ENCODE measurements at regions not wholly inside any gene's neighbourhood (a gene's known extent, or its start where the extent isn't known, plus 50 kb on each side); places are given as distances from the start of the nearest gene placed in this dataset.

DNA sequence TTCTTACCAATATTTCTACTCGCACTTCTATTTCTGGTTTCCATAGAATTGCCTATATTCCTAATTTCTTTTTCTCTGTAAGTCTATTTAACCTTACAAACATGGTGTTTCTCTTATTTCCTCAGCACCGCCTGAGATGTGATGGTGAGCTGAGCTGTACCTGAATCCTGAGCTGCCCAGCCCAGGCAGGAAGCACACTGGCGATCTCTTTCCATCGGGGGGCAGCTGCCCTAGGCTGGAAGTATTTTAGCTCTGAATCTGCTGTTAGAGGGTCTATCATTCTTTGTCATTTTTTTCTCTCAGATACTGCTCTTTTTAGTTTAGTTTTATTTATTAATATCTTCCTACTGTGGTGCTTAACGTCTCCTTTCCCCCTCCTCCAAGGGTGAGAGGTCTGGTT lies 173.4 kb upstream of the SLC35B3 start:
- Mint-ChIP-seq H3K4me3 (no peak overlapping the region), H3K36me3 (ENCODE audit: insufficient read depth in 1 of 3, low read depth in 3 of 3) (0 out of 7 replicates have a peak, but pooled peaks cover 0 to 1% (median 0%) of the 10 kb centered on the region in 3 experiments), H3K9me3 (no peaks in the 10 kb centered on the region), H3K27ac (no peak overlapping the region), H3K4me1 (peaks cover 0 to 4% of the 10 kb centered on the region in 2 experiments; a peak in 2 of 4 replicates), H3K27me3 (ENCODE audit: low read depth) (no peaks in the 10 kb centered on the region; the same call in 1 of the 2 replicates)
- Histone ChIP-seq H3K23me2 (ENCODE audit: insufficient read length, low read depth, low read length, poor library complexity, severe bottlenecking) (no peaks in the 10 kb centered on the region), H2BK20ac (ENCODE audit: low read depth, low read length, poor library complexity, severe bottlenecking) (no peak overlapping the region), H2AFZ (ENCODE audit: low read length) (no peak overlapping the region), H4K20me1 (ENCODE audit: control insufficient read depth, insufficient read depth, insufficient read length) (no peaks in the 10 kb centered on the region), H2BK120ac (ENCODE audit: low read depth, low read length, poor library complexity, severe bottlenecking) (no peak overlapping the region), H3K18ac (ENCODE audit: insufficient read length, low read depth, low read length) (no peak overlapping the region), H3K56ac (ENCODE audit: insufficient read length, low read depth, low read length) (no peak overlapping the region), H4K8ac (replicated peaks; ENCODE audit: insufficient read length, low read depth, low read length) (no peak overlapping the region), H3K23ac (ENCODE audit: insufficient read length, low read depth, low read length) (no peak overlapping the region), H2BK12ac (ENCODE audit: insufficient read length, low read depth, low read length) (no peak overlapping the region), H3K4me2 (ENCODE audit: insufficient read depth, insufficient read length, low read length) (no peak overlapping the region), H3K79me1 (ENCODE audit: insufficient read depth, low read depth, low read length, poor library complexity, severe bottlenecking) (no peaks in the 10 kb centered on the region), H3K27ac (ENCODE audit: insufficient read length, low read depth, low read length) (no peak overlapping the region), H2BK5ac (ENCODE audit: insufficient read length, low read length) (no peak overlapping the region), H4K5ac (ENCODE audit: insufficient read length, low read depth, low read length) (no peak overlapping the region), H2AK5ac (ENCODE audit: insufficient read length, low read length) (no peak overlapping the region), H3K9me3 (ENCODE audit: control insufficient read depth, low read depth, low read length) (no peaks in the 10 kb centered on the region), H3K4ac (ENCODE audit: low read depth, low read length) (no peak overlapping the region), H3K9ac (ENCODE audit: extremely low read depth, insufficient read length, low read length) (no peak overlapping the region), H3K27me3 (ENCODE audit: insufficient read depth, low read length) (no peaks in the 10 kb centered on the region), H3T11ph (ENCODE audit: low read length) (no peak overlapping the region), H2BK15ac (ENCODE audit: low read depth, low read length) (no peak overlapping the region), H3K79me2 (ENCODE audit: insufficient read depth, low read length) (no peaks in the 10 kb centered on the region), H3K14ac (ENCODE audit: insufficient read depth, low read length) (no peak overlapping the region), H3K4me1 (ENCODE audit: insufficient read depth, low read length) (no peaks in the 10 kb centered on the region), H4K91ac (ENCODE audit: insufficient read length, low read depth, low read length) (no peak overlapping the region)
- TF ChIP-seq, protein P1, sequence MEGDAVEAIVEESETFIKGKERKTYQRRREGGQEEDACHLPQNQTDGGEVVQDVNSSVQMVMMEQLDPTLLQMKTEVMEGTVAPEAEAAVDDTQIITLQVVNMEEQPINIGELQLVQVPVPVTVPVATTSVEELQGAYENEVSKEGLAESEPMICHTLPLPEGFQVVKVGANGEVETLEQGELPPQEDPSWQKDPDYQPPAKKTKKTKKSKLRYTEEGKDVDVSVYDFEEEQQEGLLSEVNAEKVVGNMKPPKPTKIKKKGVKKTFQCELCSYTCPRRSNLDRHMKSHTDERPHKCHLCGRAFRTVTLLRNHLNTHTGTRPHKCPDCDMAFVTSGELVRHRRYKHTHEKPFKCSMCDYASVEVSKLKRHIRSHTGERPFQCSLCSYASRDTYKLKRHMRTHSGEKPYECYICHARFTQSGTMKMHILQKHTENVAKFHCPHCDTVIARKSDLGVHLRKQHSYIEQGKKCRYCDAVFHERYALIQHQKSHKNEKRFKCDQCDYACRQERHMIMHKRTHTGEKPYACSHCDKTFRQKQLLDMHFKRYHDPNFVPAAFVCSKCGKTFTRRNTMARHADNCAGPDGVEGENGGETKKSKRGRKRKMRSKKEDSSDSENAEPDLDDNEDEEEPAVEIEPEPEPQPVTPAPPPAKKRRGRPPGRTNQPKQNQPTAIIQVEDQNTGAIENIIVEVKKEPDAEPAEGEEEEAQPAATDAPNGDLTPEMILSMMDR (conservative IDR thresholded peaks at IDR 0.05): peak; percentile 48
- no CpG with 5 or more reads among the region's 5 CpGs for WGBS (ENCODE audit: extremely low coverage, insufficient read length, low lambda C conversion rate)
- peak; percentile 31 for DNase-seq

Measured in H9 (cell line).